Endothelial cell of umbilical vein (primary cell): ENCODE measurements at regions not wholly inside any gene's neighbourhood (a gene's known extent, or its start where the extent isn't known, plus 50 kb on each side); places are given as distances from the start of the nearest gene placed in this dataset.

ENCODE experiments used
- BruUV-seq: library from RNA; stranded (reverse); fragments of 400-500 nt; replicated peaks from 2 replicates; lab custom pipeline; 2021; lab: Mats Ljungman, UMichigan
- CTCF ChIA-PET: fragments of 300-600, 350-600 bp; sonication (Branson Sonifier 250); formaldehyde crosslinking; loops from one replicate; lab custom pipeline; 2021; ENCODE audit warnings: antibody characterized with exemption, inconsistent platforms; lab: Charles Lee
- POLR2A ChIA-PET: fragments of 300-600, 350-600 bp; sonication (Branson Sonifier 250); formaldehyde crosslinking; loops from one replicate; lab custom pipeline; 2021; ENCODE audit warnings: antibody characterized with exemption, inconsistent platforms; lab: Charles Lee
- DNase-seq: peaks from one replicate; pipeline ENCODE4 v3.0.0-alpha.2; 2011; ENCODE audit warnings: low read depth, low spot score
- FAIRE-seq: peaks from 2 replicates; lab custom pipeline; 2011; peaks lifted over from hg19 to GRCh38; lab: Jason Lieb, UNC
- H2AFZ ChIP-seq: 2 replicates; pipeline ENCODE4 v1.6.0; 2012; ENCODE audit warnings: low read depth, low read length, control low read depth, inconsistent platforms
- H3K27ac ChIP-seq: 2 replicates; pipeline ENCODE4 v1.5.1; 2011; ENCODE audit warnings: low read depth, mild to moderate bottlenecking, control low read depth, low read length, moderate library complexity; ENCODE audit not compliant: insufficient read depth
- H3K27me3 ChIP-seq, 2 experiments: 2 replicates each; pipeline versions ENCODE4 v1.6.0 to v1.6.1; 2011; ENCODE audit warnings: low read length in 2 of 2, mixed read lengths in 1 of 2; ENCODE audit not compliant: control insufficient read depth in 2 of 2, insufficient read depth in 2 of 2
- H3K36me3 ChIP-seq, 2 experiments: 2 replicates in 1 of 2; 3 replicates in 1 of 2; pipeline ENCODE4 v1.5.1; 2011; ENCODE audit warnings: low read length in 2 of 2, mild to moderate bottlenecking in 1 of 2, moderate library complexity in 1 of 2; ENCODE audit not compliant: control insufficient read depth in 2 of 2, insufficient read depth in 2 of 2; ENCODE audit errors: extremely low read depth in 1 of 2
- H3K4me1 ChIP-seq: 3 replicates; pipeline ENCODE4 v1.5.1; 2011; ENCODE audit warnings: mild to moderate bottlenecking, low read length; ENCODE audit not compliant: control insufficient read depth, insufficient read depth; ENCODE audit errors: extremely low read depth
- H3K4me2 ChIP-seq: 2 replicates; pipeline ENCODE4 v1.6.1; 2011; ENCODE audit warnings: low read length, control low read depth, mixed read lengths; ENCODE audit not compliant: insufficient read depth
- H3K4me3 ChIP-seq, 3 experiments: fragments of 200-600 bp in 1 of 3; sonication (generic), shearing (Covaris generic) in 1 of 3; replicated peaks in 1 of 3; 2 replicates each; pipeline ENCODE4 v1.5.1; 2011 to 2016; ENCODE audit warnings: control low read depth in 3 of 3, low read length in 3 of 3, mild to moderate bottlenecking in 2 of 3, inconsistent platforms in 1 of 3, low read depth in 1 of 3, moderate library complexity in 1 of 3; ENCODE audit not compliant: insufficient read depth in 1 of 3
- H3K79me2 ChIP-seq: 2 replicates; pipeline ENCODE4 v1.6.0; 2012; ENCODE audit warnings: low read length, inconsistent platforms; ENCODE audit not compliant: control insufficient read depth, insufficient read depth
- H3K9ac ChIP-seq: replicated peaks from 2 replicates; pipeline ENCODE3; 2011; ENCODE audit warnings: low read length, control low read depth; ENCODE audit not compliant: insufficient read depth; ENCODE audit errors: extremely low read depth
- H3K9me1 ChIP-seq: replicated peaks from 3 replicates; pipeline ENCODE4 v1.6.0; 2011; ENCODE audit warnings: mild to moderate bottlenecking, low read length; ENCODE audit not compliant: control insufficient read depth, insufficient read depth; ENCODE audit errors: extremely low read depth
- H3K9me3 ChIP-seq: replicated peaks from 2 replicates; pipeline ENCODE4 v1.5.1; 2012; ENCODE audit warnings: low read length, inconsistent platforms; ENCODE audit not compliant: control insufficient read depth, insufficient read depth
- H4K20me1 ChIP-seq: replicated peaks from 2 replicates; pipeline ENCODE3; 2011; ENCODE audit warnings: mild to moderate bottlenecking, low read length; ENCODE audit not compliant: control insufficient read depth, insufficient read depth; ENCODE audit errors: extremely low read depth
- CTCF ChIP-seq, 2 donors: IDR thresholded peaks; 1 replicate in 1 of 2; 2 replicates in 1 of 2; pipeline ENCODE4 v1.5.1; 2011; ENCODE audit warnings: low read length in 2 of 2, mild to moderate bottlenecking in 2 of 2, moderate library complexity in 2 of 2, control low read depth in 1 of 2, inconsistent platforms in 1 of 2, low read depth in 1 of 2; ENCODE audit not compliant: insufficient read depth in 1 of 2; ENCODE audit errors: extremely low read depth in 1 of 2
- EZH2 ChIP-seq: IDR thresholded peaks from 2 replicates; pipeline ENCODE4 v1.6.1; 2012; ENCODE audit warnings: borderline replicate concordance, low read depth, mild to moderate bottlenecking, moderate library complexity, low read length, inconsistent platforms; ENCODE audit not compliant: severe bottlenecking
- FOS ChIP-seq: IDR thresholded peaks from 2 replicates; pipeline ENCODE4 v1.6.1; 2011; ENCODE audit warnings: mild to moderate bottlenecking, low read length, moderate library complexity, borderline replicate concordance; ENCODE audit not compliant: insufficient read depth
- GATA2 ChIP-seq: IDR thresholded peaks from 2 replicates; pipeline ENCODE4 v1.7.0; 2011; ENCODE audit warnings: low read depth, mild to moderate bottlenecking, moderate library complexity, mixed read lengths, low read length; ENCODE audit not compliant: insufficient read length, insufficient read depth
- JUN ChIP-seq: IDR thresholded peaks from 2 replicates; pipeline ENCODE4 v1.6.1; 2011; ENCODE audit warnings: borderline replicate concordance, low read depth; ENCODE audit not compliant: insufficient read length, insufficient read depth
- MAX ChIP-seq: IDR thresholded peaks from 2 replicates; pipeline ENCODE4 v1.6.1; 2011; ENCODE audit not compliant: insufficient read depth, insufficient read length
- MYC ChIP-seq: IDR thresholded peaks from one replicate; pipeline ENCODE4 v1.6.1; 2011; ENCODE audit warnings: mild to moderate bottlenecking, low read depth, low read length
- POLR2A ChIP-seq: IDR thresholded peaks from 2 replicates; pipeline ENCODE4 v1.6.1; 2012; ENCODE audit warnings: low read depth, mild to moderate bottlenecking, control low read depth, low read length
- POLR2AphosphoS5 ChIP-seq: IDR thresholded peaks from 2 replicates; pipeline ENCODE4 v1.6.1; 2012; ENCODE audit warnings: low read depth, mild to moderate bottlenecking, control low read depth, low read length, moderate library complexity; ENCODE audit not compliant: insufficient read depth
- dilution Hi-C: fragments of 300-500 bp; cut with MboI; formaldehyde crosslinking; loops from one replicate; pipeline ENCODE4 v1.15.0; 2019; ENCODE audit warnings: low sequenced_read_pairs; ENCODE audit not compliant: extremely low pct_ligation_motif_present
- intact Hi-C: fragments of 100-400 bp; cut with micrococcal nuclease; formaldehyde crosslinking; loops from one replicate; pipeline ENCODE4 v1.10.0; 2022

- dilution Hi-C loops = no loop called here
- TF ChIP-seq EZH2 (no peak), MAX (no peak), POLR2A (no peak), CTCF (IDR thresholded peaks at IDR 0.05; ENCODE audit: extremely low read depth in 1 of 2, insufficient read depth in 1 of 2, low read depth in 1 of 2, low read length in 2 of 2) (no peak), GATA2 (no peak), JUN (no peak), POLR2AphosphoS5 (no peak), FOS (no peak), MYC (no peak)
- CTCF ChIA-PET = no interaction called here
Measured at GRCh38 chr7:119903085-119903484, 369.9 kb upstream of the KCND2 start.

More at GRCh38 chr7:119903085-119903484, 369.9 kb upstream of the KCND2 start:
- no peak overlapping the region for H3K4me3 ChIP-seq
- BruUV-seq = no TSS peak
- no peaks in the 10 kb centered on the region for H3K79me2 ChIP-seq
- H3K36me3 ChIP-seq = no peaks in the 10 kb centered on the region
- H3K9ac ChIP-seq = no peak overlapping the region
- H3K27ac ChIP-seq = no peak overlapping the region
- FAIRE-seq (no peak), DNase-seq (no peak)
- POLR2A ChIA-PET = no interaction called here
- intact Hi-C loops = no loop called here
- no peaks in the 10 kb centered on the region for H4K20me1 ChIP-seq
- no peaks in the 10 kb centered on the region for H3K27me3 ChIP-seq
- no peaks in the 10 kb centered on the region for H3K9me3 ChIP-seq
- H3K4me2 ChIP-seq = no peak overlapping the region
- no peaks in the 10 kb centered on the region for H3K9me1 ChIP-seq
- H2AFZ ChIP-seq = no peak overlapping the region
- H3K4me1 ChIP-seq = no peaks in the 10 kb centered on the region
